Hepatic stellate cell (primary cell): ENCODE measurements at regions not wholly inside any gene's neighbourhood (a gene's known extent, or its start where the extent isn't known, plus 50 kb on each side); places are given as distances from the start of the nearest gene placed in this dataset.

Source experiments
- DNase-seq: peaks from one replicate; pipeline ENCODE4 v3.0.0; 2011; ENCODE audit warnings: low spot score

DNA sequence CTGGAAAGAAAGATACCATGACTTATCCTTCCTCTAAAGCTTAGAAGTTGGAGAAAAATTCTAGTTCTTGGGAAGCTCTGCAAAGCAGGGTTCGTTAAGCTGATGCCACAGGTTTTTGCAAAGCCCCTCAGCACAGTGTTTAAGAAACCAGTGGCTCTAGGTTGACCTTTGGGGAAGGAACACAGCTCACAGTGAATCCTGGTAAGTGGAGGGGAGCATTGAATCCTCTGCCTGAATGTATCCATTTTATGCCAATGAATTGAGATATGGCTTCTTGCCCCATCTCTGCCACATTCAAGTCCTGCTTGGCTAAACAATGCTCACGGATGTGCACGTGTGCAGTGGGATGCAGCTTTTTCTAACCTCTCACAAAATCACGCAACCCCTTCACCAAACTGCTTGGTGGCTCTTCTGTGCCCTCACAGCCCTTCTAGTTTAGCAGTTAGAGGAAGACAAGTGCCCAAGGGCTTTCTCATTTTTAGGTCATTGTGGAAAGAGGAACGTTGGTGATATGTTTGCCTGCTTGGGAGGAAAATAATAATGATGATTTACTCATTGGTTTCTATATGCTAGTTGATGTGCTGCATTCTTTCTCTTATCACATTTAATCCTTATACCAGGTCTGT, 111.3 kb downstream of the DAD1 start:
- DNase-seq = no peak

DNA sequence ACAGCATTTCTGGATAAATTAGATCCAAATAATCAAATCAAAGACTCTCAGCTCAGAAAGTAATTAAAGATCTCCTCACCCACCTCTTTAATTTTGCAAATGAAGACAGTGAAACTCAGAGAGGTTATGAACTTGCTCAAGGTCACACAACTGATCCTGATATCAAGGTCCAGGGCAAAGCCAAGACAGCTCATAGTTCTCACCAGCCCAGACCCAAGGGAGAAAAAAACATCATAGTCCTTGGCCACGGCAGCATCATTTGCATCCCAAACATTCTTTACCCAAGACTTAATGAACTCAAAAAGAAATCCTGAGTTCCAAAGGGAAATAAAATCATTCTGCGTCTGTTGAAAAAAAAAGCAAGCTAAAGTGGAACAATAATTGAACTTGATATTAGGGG, 112.1 kb downstream of the DAD1 start:
- no peak for DNase-seq

DNA sequence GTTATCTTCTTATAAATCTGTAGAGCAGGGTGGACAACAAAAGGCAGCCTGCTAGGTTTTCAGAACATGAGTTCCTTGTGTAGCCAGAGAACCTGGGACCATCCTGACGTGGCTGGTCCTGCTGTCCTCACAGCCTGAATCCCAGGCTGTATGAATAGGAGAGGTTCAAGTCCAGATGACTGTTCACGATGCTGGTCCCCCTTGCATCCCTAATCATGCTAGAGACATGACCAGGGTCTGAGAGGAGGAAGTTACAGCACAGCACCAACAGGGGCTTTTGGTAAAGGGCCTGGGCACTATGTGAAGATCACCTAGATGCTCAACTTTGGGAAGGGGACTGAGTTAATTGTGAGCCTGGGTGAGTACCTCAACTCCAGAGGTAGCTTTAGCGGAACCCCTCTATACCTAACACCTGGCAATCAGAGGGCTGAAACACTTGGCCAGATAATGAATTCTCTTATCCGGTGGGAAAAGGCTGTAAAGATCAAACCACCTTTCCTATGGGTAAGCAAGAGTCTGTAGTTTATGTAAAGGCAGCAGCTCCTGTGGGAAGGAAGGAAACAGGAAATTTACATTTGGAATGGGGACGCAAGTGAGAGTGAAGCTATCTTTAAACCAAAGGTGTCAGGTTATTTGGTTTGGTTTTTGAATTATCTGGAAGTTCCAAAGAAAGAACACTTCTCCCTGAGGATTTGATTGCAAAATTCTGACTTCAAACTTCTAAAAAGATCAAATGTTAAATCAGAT, 112.8 kb downstream of the DAD1 start:
- no peak for DNase-seq

DNA sequence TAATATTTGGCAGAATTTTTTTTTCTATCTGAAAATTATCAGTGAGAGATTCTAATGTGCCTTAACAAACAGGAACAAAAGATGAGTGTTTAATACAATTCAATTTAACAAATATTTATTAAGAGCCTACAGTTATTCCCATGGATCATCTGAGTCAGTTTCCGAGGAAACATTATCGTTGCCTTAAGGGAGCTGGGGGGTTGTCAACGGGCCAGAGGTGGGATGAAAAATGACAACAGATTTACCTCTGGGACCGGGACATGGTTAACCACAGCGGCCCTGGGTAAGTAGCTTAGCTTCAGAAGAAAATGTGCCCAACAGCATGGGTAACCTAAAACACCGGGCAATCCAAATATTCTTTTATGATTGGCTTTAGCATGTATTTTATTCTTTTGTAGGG, 113.6 kb downstream of the DAD1 start:
- DNase-seq = no peak

DNA sequence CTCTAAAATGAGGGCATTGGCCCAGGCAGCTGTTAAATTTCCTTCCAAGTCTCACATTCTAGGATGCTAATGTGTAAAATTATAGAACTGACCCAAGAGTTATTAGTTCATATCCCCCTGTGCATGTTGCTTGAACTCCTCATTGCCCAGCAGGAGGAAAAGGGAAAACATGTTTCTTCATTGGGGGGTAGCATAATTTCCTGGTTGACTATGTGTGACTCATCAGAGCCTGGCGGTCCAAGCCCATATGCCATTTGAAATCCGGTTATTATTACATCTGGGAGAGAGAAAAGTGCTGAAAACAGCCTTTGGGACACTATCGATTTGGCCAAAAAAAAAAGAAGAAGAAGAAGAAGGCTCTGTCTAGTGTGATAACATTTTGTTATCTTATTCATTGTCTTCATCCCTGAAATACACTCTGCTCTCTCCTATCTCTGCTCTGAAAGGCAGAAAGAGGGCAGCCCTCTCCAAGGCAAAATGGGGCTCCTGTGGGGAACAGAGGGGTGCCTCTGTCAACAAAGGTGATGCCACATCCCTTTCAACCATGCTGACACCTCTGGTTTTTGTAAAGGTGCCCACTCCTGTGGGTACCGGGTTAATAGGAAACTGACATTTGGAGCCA, 114.2 kb downstream of the DAD1 start:
- no peak for DNase-seq

DNA sequence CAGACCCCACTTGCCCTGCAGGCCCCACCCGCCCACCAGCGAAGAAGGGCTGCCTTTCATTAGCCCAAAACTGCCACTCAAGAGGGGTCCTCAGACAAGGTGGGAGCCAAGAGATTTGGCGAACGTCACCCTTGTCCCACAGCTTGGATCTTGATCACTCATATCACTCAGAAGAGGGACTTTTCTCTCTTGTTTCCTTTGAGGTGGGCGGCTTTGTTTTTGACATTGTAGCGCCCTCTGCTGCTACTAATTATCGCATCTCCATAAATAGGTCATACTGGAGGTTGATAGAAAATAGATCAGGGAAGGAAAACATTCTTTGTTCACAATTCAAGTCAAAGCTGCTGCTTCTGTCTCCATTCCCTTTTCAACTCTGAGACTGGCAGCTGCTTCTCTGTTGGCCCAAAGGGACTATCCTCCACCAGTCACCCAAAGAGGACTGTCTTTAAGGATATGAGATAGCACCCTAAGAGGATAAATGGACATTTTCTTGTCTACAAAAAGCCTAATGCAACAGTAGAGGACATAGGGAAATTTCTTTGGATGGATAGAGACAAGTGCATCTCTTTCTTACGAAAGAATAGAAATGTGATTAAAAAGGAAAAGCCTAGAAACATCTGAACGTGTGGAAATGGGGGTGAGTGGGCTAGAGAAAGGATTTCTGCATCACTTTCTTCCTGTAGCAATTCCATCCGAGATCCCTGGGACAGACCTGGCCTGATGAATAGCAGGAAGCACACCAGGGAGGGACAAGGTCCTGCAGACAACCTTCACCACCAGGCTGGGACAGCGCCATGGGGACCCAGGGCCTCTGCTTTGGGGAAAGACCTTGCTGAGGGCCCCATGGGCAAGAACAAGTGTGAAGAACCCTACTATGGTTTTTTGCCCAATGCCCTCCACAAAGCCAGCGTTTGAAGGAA, 115.8 kb downstream of the DAD1 start:
- DNase-seq = peak; percentile 11

DNA sequence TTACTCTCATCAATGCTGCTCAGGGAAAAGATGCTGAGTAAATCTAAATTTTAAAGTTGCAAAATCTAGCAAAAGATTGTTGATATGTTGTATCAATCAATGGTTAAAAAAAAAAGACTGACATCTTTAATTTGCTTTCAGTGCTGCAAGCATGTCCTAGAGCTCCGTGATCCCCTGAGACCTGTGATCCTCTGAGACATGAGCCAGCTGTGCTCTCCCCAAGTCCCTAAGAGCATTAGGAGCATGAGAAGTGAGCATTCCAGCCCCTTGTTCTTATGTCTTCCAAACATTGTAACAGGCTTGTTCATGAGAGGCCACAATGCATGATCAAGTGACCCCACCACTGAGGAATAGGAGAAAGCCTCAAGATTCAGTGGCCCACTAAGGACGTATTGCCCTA, 116.6 kb downstream of the DAD1 start:
- DNase-seq = no peak

DNA sequence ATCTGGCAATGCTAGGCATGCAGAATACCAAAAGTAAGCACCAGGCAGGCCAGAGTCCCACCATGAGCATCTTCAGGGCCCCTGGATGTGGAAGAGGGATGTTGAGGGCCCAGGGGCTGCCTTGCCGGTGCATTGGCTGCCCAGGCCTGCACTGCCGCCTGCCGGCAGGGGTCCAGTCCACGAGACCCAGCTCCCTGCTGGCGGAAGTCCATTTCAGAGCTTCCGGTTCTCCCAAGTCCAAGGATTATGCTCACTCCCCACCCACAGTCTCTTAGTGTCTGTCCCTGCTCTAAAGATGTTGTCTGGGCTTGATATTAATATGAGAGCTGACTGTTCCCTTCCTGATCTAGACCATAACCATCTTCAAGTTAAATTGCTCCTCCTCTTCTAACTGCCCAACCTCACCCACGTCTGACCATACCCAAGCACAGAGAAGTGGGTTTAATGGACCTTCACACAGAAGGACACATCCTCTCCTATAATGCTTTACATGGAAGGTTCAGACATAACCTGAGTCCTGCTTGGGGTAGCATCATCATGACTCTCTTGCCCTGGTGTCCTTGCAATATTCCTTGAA, 117.4 kb downstream of the DAD1 start:
- DNase-seq = peak; percentile 14

DNA sequence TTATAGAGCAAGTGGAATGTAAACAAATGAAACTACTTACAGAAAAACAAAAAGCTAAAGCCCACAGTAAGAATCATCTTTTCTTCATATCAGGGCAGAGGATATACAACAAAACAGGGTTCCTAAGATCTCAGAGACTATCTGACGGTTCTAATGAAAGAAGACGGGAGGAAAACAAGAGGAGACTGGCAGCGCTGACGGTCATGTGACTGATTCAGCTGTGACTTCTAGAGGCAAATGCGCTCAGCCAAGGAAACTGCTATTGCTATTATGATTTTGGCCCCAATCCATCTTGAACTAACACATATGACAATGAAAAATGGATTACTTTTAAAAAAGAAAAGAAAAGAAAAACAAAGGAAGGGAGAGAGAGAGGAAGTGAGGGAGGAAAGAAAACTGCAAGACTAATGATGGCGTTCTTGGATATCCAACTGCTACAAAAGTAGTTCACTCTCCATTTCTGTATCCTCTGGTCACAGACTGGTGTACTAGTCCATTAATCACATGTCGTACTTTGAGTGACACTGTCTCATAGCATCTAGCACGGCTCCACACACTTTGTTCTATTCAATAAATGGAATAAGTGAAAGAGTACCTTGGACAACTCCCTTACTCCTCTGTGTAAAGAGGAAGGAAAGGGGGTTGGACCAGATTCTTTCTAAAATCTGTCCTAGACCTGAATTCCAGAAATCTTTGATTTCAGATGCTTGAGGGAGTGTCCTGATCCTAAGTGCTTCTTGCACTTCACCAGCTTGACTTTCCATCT, 119.3 kb downstream of the DAD1 start:
- no peak for DNase-seq

DNA sequence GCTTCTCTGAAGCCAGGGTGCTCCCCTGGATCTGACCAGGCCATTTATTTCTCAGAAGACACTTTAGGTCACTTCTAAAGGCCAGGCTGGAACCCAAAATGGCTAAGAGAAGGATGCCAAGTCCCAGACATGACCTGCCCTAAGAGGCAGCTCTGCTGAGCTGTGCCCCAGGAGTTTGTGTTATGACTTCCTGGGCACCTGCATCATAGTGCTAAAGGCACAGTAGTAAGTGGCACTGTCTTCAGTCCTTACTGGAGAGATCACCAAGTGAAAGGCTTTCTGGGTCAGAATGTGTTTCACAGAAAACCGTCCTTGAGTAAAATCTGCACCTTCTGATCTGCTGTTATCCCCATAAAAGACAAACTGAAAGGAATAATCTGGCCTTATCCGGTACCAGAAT, 120.2 kb downstream of the DAD1 start:
- no peak for DNase-seq

DNA sequence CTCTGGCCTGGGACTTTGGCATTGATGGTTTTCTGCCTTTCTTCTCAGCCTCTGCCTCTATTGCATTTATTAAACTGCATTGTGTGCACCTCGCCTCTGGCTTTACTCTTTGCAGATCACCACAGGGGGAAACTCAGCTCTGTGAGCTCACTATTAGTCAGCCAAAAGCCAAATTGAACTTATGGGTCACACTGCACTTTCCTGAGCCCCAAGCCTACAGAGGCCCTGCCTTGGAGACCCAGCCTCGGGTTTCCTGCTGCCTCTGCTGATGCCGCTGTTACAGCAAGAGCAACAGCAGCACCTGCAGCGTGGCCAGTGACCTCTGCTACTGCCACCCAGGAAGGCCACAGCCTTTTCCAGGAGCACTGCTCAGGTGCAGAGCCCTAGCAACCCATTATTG, 122.5 kb downstream of the DAD1 start:
- DNase-seq = peak; percentile 12

DNA sequence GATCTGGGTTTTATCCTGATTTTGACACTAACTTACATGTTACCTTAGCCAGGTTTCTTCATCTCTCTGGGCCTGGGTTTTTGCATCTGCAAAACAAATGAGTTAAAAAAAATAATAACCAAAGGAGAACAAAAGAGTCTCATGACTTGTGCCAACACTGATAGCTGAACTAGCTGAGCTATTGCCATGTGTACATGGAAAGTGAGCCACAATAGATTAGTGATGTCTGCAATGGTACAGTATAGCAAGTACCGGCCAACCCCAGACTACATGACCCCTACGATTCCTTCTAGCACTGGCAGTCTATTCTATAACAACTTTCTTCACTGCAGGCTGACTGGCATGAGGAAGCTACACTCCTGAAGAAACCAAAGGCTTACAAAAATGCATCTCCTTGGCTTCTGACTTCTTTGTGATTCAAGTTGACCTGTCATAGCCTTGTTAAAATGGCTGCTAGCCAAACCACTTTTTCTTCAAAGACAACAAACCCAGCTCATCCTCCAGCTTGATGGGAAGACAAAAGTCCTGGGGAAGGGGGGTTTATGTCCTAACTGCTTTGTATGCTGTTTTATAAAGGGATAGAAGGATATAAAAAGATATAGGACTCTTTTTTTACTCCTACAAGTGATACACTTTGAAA, 123.7 kb downstream of the DAD1 start:
- no peak for DNase-seq

DNA sequence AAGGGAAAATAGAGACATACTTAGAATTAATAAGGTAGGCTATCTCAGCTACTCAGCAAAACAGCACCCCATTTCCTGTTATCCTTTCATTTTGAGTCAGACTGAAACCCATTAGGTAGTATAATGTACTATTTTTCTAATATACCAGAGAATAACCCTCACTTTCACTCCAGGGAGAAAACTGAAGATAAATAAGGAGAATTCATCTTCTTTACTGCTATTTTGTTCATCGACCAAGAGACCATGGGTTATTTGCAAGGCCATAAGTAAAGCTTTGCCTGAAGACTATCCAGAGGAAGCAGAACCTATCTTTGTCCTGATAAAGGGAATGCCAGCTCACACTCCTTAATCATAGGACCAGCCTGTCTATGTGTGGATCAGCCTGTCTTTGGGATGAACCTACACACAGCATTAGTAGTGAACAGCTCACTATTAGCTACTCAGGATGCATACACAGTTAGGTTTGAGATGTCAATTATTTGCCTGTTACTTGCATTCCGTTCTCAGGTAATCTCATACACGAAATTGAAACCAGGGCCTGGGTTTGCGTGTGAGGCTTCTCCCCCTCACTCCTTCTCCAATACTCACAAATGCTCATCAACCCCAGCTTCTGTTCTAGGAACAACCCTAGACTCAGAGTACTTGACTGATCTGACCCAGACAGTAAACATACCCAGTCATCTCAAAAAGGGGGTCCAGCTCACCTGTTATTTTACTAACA, 124.4 kb downstream of the DAD1 start:
- no peak for DNase-seq

DNA sequence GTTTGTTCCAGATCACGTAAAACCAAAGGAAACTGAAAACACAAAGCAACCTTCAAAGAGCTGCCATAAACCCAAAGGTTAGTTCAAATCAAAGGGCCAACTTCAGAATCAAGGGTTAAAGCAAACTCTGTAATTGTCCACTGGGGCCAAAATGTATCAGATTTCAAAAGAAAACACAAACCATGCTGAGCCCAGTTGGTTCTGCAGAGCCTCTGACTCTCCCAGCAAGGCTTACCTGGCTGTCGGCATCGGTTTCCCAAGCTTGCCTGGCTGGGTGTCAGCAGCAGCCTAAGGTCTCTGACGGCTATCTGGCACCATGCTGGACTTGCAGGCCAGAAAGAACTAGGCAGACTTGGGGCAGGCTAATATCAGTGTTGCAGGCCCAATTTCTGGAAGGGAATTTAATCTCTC, 125.3 kb downstream of the DAD1 start:
- DNase-seq = no peak

DNA sequence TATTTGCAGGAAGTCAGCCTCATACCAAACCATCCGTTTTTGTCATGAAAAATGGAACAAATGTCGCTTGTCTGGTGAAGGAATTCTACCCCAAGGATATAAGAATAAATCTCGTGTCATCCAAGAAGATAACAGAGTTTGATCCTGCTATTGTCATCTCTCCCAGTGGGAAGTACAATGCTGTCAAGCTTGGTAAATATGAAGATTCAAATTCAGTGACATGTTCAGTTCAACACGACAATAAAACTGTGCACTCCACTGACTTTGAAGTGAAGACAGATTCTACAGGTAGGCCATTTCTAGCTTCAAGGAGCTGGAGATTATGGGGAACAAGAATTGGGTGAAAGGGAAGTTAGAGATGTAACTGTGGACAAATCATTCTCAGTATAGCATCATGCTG, 126.1 kb downstream of the DAD1 start:
- DNase-seq = no peak

DNA sequence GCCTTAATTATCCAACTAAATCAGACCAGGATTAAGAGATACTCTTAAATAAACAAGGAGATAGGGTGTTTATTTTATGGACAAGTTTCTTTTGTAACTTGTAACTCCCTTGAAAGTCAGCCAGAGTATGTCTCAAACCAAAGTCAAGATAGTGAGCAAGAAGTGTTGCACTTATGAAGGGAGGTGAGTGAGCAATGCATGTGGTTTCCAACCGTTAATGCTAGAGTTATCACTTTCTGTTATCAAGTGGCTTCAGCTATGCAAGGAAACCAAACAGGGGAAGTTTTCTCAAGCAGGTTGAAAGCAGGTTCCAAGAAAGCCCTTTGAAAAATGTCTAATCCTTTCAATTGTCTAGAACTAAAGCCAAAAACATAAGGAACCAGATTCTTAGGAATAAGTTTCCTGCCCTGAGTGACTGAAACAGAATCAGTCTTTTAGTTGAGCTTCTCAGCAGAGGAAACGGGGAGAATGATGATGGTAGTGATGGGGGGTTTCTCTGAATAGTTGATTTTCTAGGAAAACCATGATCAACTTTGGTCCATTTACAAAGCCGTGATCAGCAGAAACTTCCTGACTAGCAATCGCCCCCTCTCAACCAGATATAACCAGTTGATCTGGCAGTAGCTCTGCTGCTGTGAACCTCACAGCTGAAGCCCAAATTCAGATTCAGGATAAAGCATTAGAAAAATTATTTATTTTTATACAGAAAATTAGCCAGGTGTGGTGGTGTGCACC, 128.4 kb downstream of the DAD1 start:
- no peak for DNase-seq

DNA sequence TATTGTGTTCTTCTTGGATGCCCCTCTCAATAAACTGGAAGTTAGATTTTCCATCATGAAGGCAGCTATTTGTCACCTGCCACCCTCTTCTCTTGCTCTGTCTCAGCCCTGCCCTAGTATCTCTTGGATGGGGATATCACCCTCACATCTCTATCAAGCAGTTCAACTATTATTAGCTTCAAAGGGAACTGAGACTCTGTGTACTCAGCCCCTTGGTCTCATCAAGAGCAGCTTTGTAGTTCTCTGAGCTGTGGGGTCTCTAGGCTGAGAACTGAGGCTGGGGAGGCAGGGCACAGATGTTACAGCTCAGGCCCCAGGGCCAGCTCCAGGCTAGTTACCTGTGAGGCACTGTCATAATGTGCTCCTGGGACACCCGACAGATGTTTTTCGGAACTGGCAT, 130.3 kb downstream of the DAD1 start:
- no peak for DNase-seq

DNA sequence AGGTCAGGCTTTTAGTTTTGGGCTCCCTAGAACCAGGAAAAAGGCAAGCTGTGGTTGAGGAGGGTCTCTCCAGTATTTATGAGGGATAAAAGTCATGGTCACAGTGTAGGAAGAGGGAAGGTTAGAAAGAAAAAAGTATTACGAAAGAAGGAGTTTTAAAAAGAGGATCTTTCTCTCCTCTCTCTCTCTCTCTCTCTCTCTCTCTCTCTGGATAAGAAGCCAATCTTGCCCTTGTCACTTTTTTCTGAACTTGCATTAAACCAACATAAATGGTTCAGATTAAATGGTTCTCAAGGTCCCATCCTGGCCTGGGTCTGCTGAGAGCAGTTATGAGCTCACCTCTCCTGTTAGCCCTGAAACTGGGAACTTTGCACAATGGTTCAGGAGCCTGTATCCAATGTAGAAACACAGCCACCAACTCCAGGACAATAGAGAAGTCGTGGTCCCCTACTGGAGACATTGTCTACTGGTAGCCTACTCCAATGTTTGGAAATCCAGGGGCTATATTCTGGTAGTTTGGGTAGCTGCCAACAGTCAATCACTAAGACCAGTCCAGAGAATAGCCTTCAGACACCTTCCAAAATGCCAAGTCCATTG, 131.9 kb downstream of the DAD1 start:
- DNase-seq = no peak

DNA sequence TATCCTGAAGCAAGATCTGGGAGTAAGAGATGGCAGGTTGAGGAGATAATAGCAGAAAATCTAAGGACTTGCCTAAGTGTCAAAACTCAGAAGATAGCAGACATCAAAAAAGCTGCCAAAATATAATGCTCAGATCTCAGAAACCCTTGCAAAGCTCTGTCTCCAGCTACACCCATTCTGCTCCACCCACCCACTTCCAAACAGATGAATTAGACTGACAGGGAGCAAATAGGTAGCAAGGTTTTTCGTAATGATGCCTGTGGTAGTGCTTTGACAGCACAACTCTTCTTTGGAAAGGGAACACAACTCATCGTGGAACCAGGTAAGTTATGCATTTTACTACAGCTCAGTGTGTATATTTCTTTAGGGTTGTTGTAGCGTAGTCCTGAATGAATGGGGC, 132.6 kb downstream of the DAD1 start:
- no peak for DNase-seq
